Smooth muscle cell (in vitro differentiated cells): ENCODE measurements at regions not wholly inside any gene's neighbourhood (a gene's known extent, or its start where the extent isn't known, plus 50 kb on each side); places are given as distances from the start of the nearest gene placed in this dataset.
"Not testable (repeated sequence)": the region's sequence is repeated elsewhere in the genome, so short reads cannot be mapped to it uniquely, and the experiment has no call there.

Experiments
- DNase-seq: peaks from one replicate; lab custom pipeline; 2025; ENCODE audit not compliant: unreplicated experiment; lab: John Stamatoyannopoulos, UW
- H2AFZ ChIP-seq: fragments of 200-600 bp; sonication (generic); 2 replicates; pipeline ENCODE4 v1.6.0; 2016; ENCODE audit warnings: antibody characterized with exemption, low read depth, mild to moderate bottlenecking
- H3F3A ChIP-seq: fragments of 200-600 bp; sonication (generic); 2 replicates; pipeline ENCODE4 v1.6.0; 2017; ENCODE audit warnings: antibody characterized with exemption, low read depth
- H3K27ac ChIP-seq: fragments of 200-600 bp; sonication (generic); 2 replicates; pipeline ENCODE4 v1.5.1; 2016; ENCODE audit warnings: low read depth, mild to moderate bottlenecking
- H3K27me3 ChIP-seq: fragments of 200-600 bp; sonication (generic); 2 replicates; pipeline ENCODE4 v1.6.1; 2016; ENCODE audit warnings: low read depth, mild to moderate bottlenecking
- H3K36me3 ChIP-seq: fragments of 200-600 bp; sonication (generic); 2 replicates; pipeline ENCODE4 v1.5.1; 2016; ENCODE audit warnings: low read depth
- H3K4me1 ChIP-seq: fragments of 200-600 bp; sonication (generic); 2 replicates; pipeline ENCODE4 v1.5.1; 2016; ENCODE audit warnings: low read depth
- H3K4me2 ChIP-seq: fragments of 200-600 bp; sonication (generic); 2 replicates; pipeline ENCODE4 v1.6.0; 2016; ENCODE audit warnings: mild to moderate bottlenecking
- H3K4me3 ChIP-seq: fragments of 200-600 bp; sonication (generic); 2 replicates; pipeline ENCODE4 v1.5.1; 2016; ENCODE audit warnings: mild to moderate bottlenecking
- H3K79me2 ChIP-seq: fragments of 200-600 bp; sonication (generic); 2 replicates; pipeline ENCODE4 v1.6.0; 2016; ENCODE audit warnings: low read depth, mild to moderate bottlenecking
- H3K9ac ChIP-seq: fragments of 200-600 bp; sonication (generic); 2 replicates; pipeline ENCODE4 v1.6.0; 2016; ENCODE audit warnings: low read depth
- H3K9me3 ChIP-seq: fragments of 200-600 bp; sonication (generic); replicated peaks from 2 replicates; pipeline ENCODE4 v1.5.1; 2016; ENCODE audit warnings: low read depth
- H4K20me1 ChIP-seq: fragments of 200-600 bp; sonication (generic); 2 replicates; pipeline ENCODE4 v1.6.0; 2016; ENCODE audit warnings: low read depth
- WGBS: methylation state at CpG from one replicate; pipeline ENCODE4 v1.1.7; 2016; ENCODE audit warnings: low lambda C conversion rate; 5-methylcytosine and 5-hydroxymethylcytosine counted together
- TF ChIP-seq, protein P1 (sequence below): fragments of 200-600 bp; sonication (generic); IDR thresholded peaks from 2 replicates; pipeline ENCODE4 v1.5.1; 2017; ENCODE audit warnings: borderline replicate concordance, mild to moderate bottlenecking, antibody characterized with exemption; ENCODE audit not compliant: insufficient read depth, poor library complexity, severe bottlenecking

DNA sequence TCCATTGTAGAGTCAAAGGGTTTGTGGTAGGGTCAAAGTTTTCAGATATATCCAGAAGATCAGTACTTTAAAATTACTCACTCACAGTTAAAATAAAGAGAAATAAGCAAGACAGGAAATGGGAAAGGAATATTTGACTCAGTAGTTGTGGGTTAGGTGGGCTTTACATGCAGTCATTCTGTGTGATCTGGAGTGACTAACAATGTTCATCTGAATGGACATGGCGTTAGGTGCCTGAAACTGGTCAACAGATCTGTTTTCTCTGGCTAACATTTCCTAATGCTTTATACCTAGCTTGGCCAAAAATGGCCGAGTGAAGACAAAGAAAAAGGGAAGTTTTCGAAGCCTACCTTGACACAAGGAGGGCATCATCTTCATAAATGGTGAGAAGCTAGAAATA lies 133.4 kb upstream of the SATB1 start:
- Histone ChIP-seq H3K27me3 (peaks cover 30% of the 10 kb centered on the region), H3K4me2 (no peak overlapping the region), H3K4me3 (no peak overlapping the region), H3K4me1 (no peaks in the 10 kb centered on the region), H3K9ac (no peak overlapping the region), H3K9me3 (no peaks in the 10 kb centered on the region), H3F3A (no peaks in the 10 kb centered on the region), H2AFZ (no peak overlapping the region), H3K36me3 (no peaks in the 10 kb centered on the region), H3K79me2 (no peaks in the 10 kb centered on the region), H3K27ac (no peak overlapping the region), H4K20me1 (no peaks in the 10 kb centered on the region)
- DNase-seq = no peak
- TF ChIP-seq, protein P1, sequence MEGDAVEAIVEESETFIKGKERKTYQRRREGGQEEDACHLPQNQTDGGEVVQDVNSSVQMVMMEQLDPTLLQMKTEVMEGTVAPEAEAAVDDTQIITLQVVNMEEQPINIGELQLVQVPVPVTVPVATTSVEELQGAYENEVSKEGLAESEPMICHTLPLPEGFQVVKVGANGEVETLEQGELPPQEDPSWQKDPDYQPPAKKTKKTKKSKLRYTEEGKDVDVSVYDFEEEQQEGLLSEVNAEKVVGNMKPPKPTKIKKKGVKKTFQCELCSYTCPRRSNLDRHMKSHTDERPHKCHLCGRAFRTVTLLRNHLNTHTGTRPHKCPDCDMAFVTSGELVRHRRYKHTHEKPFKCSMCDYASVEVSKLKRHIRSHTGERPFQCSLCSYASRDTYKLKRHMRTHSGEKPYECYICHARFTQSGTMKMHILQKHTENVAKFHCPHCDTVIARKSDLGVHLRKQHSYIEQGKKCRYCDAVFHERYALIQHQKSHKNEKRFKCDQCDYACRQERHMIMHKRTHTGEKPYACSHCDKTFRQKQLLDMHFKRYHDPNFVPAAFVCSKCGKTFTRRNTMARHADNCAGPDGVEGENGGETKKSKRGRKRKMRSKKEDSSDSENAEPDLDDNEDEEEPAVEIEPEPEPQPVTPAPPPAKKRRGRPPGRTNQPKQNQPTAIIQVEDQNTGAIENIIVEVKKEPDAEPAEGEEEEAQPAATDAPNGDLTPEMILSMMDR = no peak
- WGBS = 78% methylated on average over 3 of the region's 3 CpGs

DNA sequence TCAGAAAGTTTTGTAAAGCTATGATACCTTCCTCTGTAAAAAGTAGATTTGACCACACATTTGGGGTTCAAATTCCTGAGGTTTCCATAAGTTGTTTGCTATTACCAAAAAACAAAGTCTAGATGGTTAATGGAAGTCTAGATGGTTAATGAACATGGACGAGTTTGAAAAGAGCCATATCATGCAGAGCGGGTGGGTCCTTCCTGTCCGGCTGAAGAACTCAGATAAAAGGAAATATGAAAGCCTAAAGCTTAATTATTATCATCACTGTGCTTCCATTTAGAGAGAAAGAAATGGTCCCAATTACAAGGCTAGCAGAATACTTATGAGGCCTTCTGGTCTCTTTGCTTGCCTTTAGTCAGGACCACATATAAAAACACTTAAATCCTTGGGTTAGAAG lies 132.1 kb upstream of the SATB1 start:
- Histone ChIP-seq H3K27me3 (peaks cover 21% of the 10 kb centered on the region), H3K4me2 (peak overlapping the region; percentile 43), H3K79me2 (no peaks in the 10 kb centered on the region), H3K27ac (peak overlapping the region; percentile 16), H2AFZ (no peak overlapping the region), H3K36me3 (no peaks in the 10 kb centered on the region), H3K4me3 (no peak overlapping the region), H3K4me1 (no peaks in the 10 kb centered on the region), H3K9me3 (no peaks in the 10 kb centered on the region), H3K9ac (no peak overlapping the region), H4K20me1 (no peaks in the 10 kb centered on the region), H3F3A (no peaks in the 10 kb centered on the region)
- no peak for DNase-seq
- WGBS = 21% methylated on average over 3 of the region's 3 CpGs
- TF ChIP-seq, protein P1 = no peak

GRCh38 chr3:18556503-18557135 lies 131.5 kb upstream of the SATB1 start:
- TF ChIP-seq, protein P1 = no peak
- H3K9ac ChIP-seq = no peak overlapping the region
- no peaks in the 10 kb centered on the region for H3K79me2 ChIP-seq
- peak overlapping the region; percentile 27 for H3K27ac ChIP-seq
- H4K20me1 ChIP-seq = no peaks in the 10 kb centered on the region
- WGBS = 59% methylated on average over 4 of the region's 4 CpGs
- H3K27me3 ChIP-seq = peaks cover 17% of the 10 kb centered on the region
- H3K9me3 ChIP-seq = no peaks in the 10 kb centered on the region
- no peaks in the 10 kb centered on the region for H3F3A ChIP-seq
- no peaks in the 10 kb centered on the region for H3K36me3 ChIP-seq
- H2AFZ ChIP-seq = no peak overlapping the region
- no peak overlapping the region for H3K4me3 ChIP-seq
- no peaks in the 10 kb centered on the region for H3K4me1 ChIP-seq
- no peak for DNase-seq
- H3K4me2 ChIP-seq = peak overlapping the region; percentile 43

- Histone ChIP-seq H3K9me3 (no peaks in the 10 kb centered on the region), H3K4me2 (no peak overlapping the region), H3K4me1 (no peaks in the 10 kb centered on the region), H3K27me3 (peaks cover 10% of the 10 kb centered on the region), H3F3A (no peaks in the 10 kb centered on the region), H4K20me1 (no peaks in the 10 kb centered on the region), H3K9ac (no peak overlapping the region), H3K27ac (peak overlapping the region; percentile 27), H3K79me2 (no peaks in the 10 kb centered on the region), H3K36me3 (no peaks in the 10 kb centered on the region), H2AFZ (no peak overlapping the region), H3K4me3 (no peak overlapping the region)
- no peak for DNase-seq
- whole genome bisulfite sequencing = 91% methylated on average over 3 of the region's 3 CpGs
- TF ChIP-seq, protein P1 = no peak
Measured at GRCh38 chr3:18556001-18556408, 130.9 kb upstream of the SATB1 start.

- not testable (repeated sequence) for H3K36me3 ChIP-seq, H3K27ac ChIP-seq, H3K4me2 ChIP-seq, DNase-seq, H3K4me1 ChIP-seq, H3K9me3 ChIP-seq, H2AFZ ChIP-seq, H3F3A ChIP-seq, H3K4me3 ChIP-seq, H3K27me3 ChIP-seq, H4K20me1 ChIP-seq, H3K9ac ChIP-seq, H3K79me2 ChIP-seq
- 90% methylated on average over 9 of the region's 9 CpGs for WGBS
Measured at GRCh38 chr3:18552579-18553105, 127.5 kb upstream of the SATB1 start.
